ENCODE measurements at regions not wholly inside any gene's neighbourhood (a gene's known extent, or its start where the extent isn't known, plus 50 kb on each side); places are given as distances from the start of the nearest gene placed in this dataset.

- TF ChIP-seq CTCF (IDR thresholded peaks at IDR 0.05 in 2 of 3, conservative IDR thresholded peaks at IDR 0.05 in 1 of 3; ENCODE audit: control insufficient read depth in 2 of 3, extremely low read depth in 1 of 3, insufficient read depth in 1 of 3, low read depth in 3 of 3, low read length in 3 of 3) (no peak), SUZ12 (IDR thresholded peaks at IDR 0.05; ENCODE audit: unreplicated experiment) (no peak), TAF1 (IDR thresholded peaks at IDR 0.05; ENCODE audit: borderline replicate concordance, low read depth, low read length) (no peak), E4F1 (IDR thresholded peaks at IDR 0.05; ENCODE audit: borderline replicate concordance, partially characterized antibody) (no peak), POLR2A (IDR thresholded peaks at IDR 0.05; ENCODE audit: low read depth, low read length) (no peak), NRF1 (conservative IDR thresholded peaks at IDR 0.05; ENCODE audit: low read depth, low read length) (no peak), SP1 (IDR thresholded peaks at IDR 0.05; ENCODE audit: low read depth, low read length) (no peak), PBX3 (IDR thresholded peaks at IDR 0.05; ENCODE audit: insufficient replicate concordance, low read depth, low read length) (no peak), ZZZ3 (IDR thresholded peaks at IDR 0.05; ENCODE audit: control insufficient read depth, insufficient read length, low read depth) (no peak), NBN (IDR thresholded peaks at IDR 0.05) (no peak), ATF3 (IDR thresholded peaks at IDR 0.05; ENCODE audit: borderline replicate concordance, extremely low read depth, low read depth, low read length) (no peak), SMARCA5 (IDR thresholded peaks at IDR 0.05) (no peak), EGR1 (IDR thresholded peaks at IDR 0.05; ENCODE audit: borderline replicate concordance in 1 of 2, low read depth in 2 of 2, low read length in 2 of 2) (no peak), USF2 (IDR thresholded peaks at IDR 0.05; ENCODE audit: borderline replicate concordance, low read depth, low read length) (no peak)
Observed at GRCh38 chr12:28933864-28934527, 215.1 kb upstream of the FAR2 start.
